Ovary (tissue), 7 donors: ENCODE measurements at regions not wholly inside any gene's neighbourhood (a gene's known extent, or its start where the extent isn't known, plus 50 kb on each side); places are given as distances from the start of the nearest gene placed in this dataset.

Experiments
- DNase-seq, 5 donors: peaks; one replicate each; pipeline ENCODE4 v3.0.0-alpha.2; 2019 to 2020
- H3K27ac ChIP-seq, 2 donors: fragments of 200-600 bp; one replicate each; pipeline versions ENCODE4 v1.5.1 to v1.8.0; 2019 to 2022
- H3K27me3 ChIP-seq: fragments of 200-600 bp; one replicate; pipeline ENCODE4 v1.8.0; 2022
- H3K36me3 ChIP-seq: fragments of 200-600 bp; sonication (generic); one replicate; pipeline ENCODE4 v1.5.1; 2019
- H3K4me1 ChIP-seq: one replicate; pipeline ENCODE4 v1.8.1; 2013; ENCODE audit warnings: mild to moderate bottlenecking, moderate library complexity; ENCODE audit not compliant: insufficient read depth
- H3K4me3 ChIP-seq: fragments of 200-600 bp; sonication (generic); one replicate; pipeline ENCODE4 v1.5.1; 2017
- H3K9me3 ChIP-seq, 2 donors: fragments of 200-600 bp in 1 of 2; sonication (generic) in 1 of 2; one replicate each; pipeline versions ENCODE4 v1.5.1 to v1.8.1; 2013 to 2019; ENCODE audit warnings: mild to moderate bottlenecking in 1 of 2, moderate library complexity in 1 of 2
- EP300 ChIP-seq: sonication (generic); formaldehyde crosslinking; IDR thresholded peaks from one replicate; pipeline ENCODE4 v1.6.1; 2017; ENCODE audit warnings: antibody characterized with exemption
- POLR2A ChIP-seq: fragments of 450-650 bp; IDR thresholded peaks from one replicate; pipeline ENCODE4 v1.6.1; 2017; ENCODE audit warnings: antibody characterized with exemption, mild to moderate bottlenecking, moderate library complexity
- WGBS, 3 donors: extraction: QIAGEN DNeasy Blood & Tissue Kit in 1 of 3; methylation state at CpG; one replicate each; pipeline versions ENCODE4 v1.1.5 to v1.1.7; 2013 to 2017; 5-methylcytosine and 5-hydroxymethylcytosine counted together
- intact Hi-C, 4 donors: fragments of 100-400 bp; cut with DNase I; formaldehyde crosslinking; loops; one replicate each; pipeline versions ENCODE4 v1.11.0 to v1.15.1; 2022 to 2023
- TF ChIP-seq, protein P1 (sequence below), 3 donors: fragments of 450-650 bp in 2 of 3; fragments of 200-600 bp in 1 of 3; IDR thresholded peaks; one replicate each; pipeline versions ENCODE4 v1.5.1 to v1.8.0; 2016 to 2022; ENCODE audit warnings: antibody characterized with exemption in 3 of 3, mild to moderate bottlenecking in 1 of 3
- donor health status: DM: no; HTN: no; CAD: no; lungs with moderate emphysema.
- donor health status: DM: no; HTN: no; CAD: no.
- donor health status: Bipolar disorder and iron deficiency.
- donor health status: DM: no; HTN: no; CAD: no.
- donor health status: DM: yes; HTN: yes; CAD: no.

DNA sequence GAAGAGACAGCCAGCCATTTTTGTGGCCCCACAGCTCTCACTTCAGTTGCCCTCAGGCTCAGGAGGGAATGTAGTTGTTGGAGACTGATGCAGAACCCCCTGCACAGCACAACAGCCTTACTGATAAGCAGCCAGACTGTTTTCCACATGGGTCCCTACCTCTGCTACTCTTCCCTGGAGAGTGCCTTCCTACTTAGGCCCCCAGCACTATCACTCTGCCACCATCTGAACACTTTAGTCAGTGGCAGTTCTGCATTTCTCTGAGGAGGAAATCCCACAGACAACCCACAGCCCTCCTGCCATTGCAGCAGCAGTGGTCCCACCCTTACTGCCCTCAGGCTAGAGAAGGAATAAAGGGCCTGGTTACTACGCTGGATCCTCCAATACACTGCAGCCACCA, 61.8 kb upstream of the PTPRD start:
- no peak for DNase-seq
- 77 to 91% (median 83%) methylated on average over 1 of the region's 1 CpG for WGBS, 3 donors
- H3K27ac ChIP-seq, result no peak overlapping the region
- intact Hi-C loops, result no loop called here
- no peaks in the 10 kb centered on the region for H3K4me1 ChIP-seq
- no peaks in the 10 kb centered on the region for H3K36me3 ChIP-seq
- H3K27me3 ChIP-seq, result no peaks in the 10 kb centered on the region
- H3K9me3 ChIP-seq, result no peaks in the 10 kb centered on the region
- H3K4me3 ChIP-seq, result no peak overlapping the region
- TF ChIP-seq, protein P1, sequence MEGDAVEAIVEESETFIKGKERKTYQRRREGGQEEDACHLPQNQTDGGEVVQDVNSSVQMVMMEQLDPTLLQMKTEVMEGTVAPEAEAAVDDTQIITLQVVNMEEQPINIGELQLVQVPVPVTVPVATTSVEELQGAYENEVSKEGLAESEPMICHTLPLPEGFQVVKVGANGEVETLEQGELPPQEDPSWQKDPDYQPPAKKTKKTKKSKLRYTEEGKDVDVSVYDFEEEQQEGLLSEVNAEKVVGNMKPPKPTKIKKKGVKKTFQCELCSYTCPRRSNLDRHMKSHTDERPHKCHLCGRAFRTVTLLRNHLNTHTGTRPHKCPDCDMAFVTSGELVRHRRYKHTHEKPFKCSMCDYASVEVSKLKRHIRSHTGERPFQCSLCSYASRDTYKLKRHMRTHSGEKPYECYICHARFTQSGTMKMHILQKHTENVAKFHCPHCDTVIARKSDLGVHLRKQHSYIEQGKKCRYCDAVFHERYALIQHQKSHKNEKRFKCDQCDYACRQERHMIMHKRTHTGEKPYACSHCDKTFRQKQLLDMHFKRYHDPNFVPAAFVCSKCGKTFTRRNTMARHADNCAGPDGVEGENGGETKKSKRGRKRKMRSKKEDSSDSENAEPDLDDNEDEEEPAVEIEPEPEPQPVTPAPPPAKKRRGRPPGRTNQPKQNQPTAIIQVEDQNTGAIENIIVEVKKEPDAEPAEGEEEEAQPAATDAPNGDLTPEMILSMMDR (IDR thresholded peaks at IDR 0.05), result no peak
- no peak for TF ChIP-seq EP300
- TF ChIP-seq POLR2A, result no peak

DNA sequence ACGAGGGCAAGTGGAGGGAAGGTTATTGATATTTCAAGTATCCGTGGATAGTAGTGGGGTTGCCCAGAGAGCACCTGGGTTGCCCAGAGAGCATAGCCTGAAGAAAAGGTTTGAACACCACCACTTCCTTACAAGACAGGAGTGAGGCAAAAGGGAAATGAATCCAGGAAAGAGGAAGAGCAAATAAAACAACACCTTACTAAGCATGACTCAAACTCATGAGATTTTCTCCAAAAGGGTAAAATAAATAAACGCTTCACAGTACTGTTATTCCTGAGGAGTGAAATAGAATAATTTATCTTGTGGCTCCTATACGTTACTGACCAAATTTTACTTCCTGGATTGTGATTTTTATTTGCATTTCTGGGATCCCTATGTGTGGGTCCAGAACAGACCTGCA, 65.2 kb upstream of the PTPRD start:
- Histone ChIP-seq H3K27ac (no peak overlapping the region), H3K27me3 (no peaks in the 10 kb centered on the region), H3K4me3 (no peak overlapping the region), H3K4me1 (no peaks in the 10 kb centered on the region), H3K9me3 (no peaks in the 10 kb centered on the region), H3K36me3 (no peaks in the 10 kb centered on the region)
- TF ChIP-seq EP300 (no peak), POLR2A (no peak)
- TF ChIP-seq, protein P1 (IDR thresholded peaks at IDR 0.05), result no peak
- intact Hi-C loops, result no loop called here
- no peak for DNase-seq
- 70 to 80% (median 77%) methylated on average over 4 of the region's 4 CpGs for WGBS, 3 donors

DNA sequence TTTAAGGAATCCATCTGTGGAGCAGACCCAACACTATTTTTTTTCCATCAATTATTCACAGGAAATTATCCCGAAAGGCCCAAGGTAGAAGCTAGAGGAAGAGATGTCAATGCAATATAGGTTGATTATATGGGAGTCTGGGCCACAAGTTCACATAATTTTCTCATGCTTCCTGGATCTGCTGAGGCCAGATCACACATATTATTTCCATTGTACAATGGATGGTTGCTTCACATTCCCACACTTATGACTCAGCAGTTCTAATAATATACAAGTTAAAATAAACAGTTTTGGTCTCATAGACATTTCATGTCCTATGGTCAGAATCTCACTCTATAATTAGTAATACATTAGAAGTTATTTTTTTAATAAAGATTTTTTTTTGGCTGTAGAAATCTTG, 66.0 kb upstream of the PTPRD start:
- H3K4me1 ChIP-seq, result no peaks in the 10 kb centered on the region
- WGBS, 3 donors, result 75 to 90% (median 80%) methylated on average over 1 of the region's 1 CpG
- no peak overlapping the region for H3K4me3 ChIP-seq
- H3K9me3 ChIP-seq, result no peaks in the 10 kb centered on the region
- intact Hi-C loops, result no loop called here
- no peak overlapping the region for H3K27ac ChIP-seq
- DNase-seq, result no peak
- H3K36me3 ChIP-seq, result no peaks in the 10 kb centered on the region
- TF ChIP-seq EP300, result no peak
- no peak for TF ChIP-seq POLR2A
- TF ChIP-seq, protein P1 (IDR thresholded peaks at IDR 0.05), result no peak
- no peaks in the 10 kb centered on the region for H3K27me3 ChIP-seq

DNA sequence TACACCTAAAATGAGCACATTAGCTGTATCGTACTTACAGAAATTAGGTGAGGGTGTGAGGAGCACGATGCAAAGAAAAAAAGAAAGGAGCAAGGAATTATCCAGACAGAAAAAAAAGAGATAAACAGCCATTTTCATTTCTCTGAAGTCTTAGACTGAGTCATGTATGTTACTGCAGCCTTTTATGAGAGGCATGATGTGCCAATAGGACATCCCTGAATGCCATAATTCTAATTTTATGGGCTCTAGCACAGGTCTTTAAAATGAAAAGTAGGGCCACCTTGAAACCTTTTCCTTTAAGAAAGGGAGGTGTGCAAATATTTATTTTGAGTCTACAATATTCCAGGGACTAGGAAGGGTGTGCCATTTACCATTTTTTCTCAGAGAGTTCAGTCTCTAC, 74.1 kb upstream of the PTPRD start:
- H3K4me3 ChIP-seq, result no peak overlapping the region
- intact Hi-C loops, result no loop called here

More for the DNA sequence above, 74.1 kb upstream of the PTPRD start:
- DNase-seq, result no peak
- Histone ChIP-seq H3K9me3 (no peaks in the 10 kb centered on the region), H3K27me3 (no peaks in the 10 kb centered on the region), H3K27ac (no peak overlapping the region), H3K4me1 (no peaks in the 10 kb centered on the region), H3K36me3 (no peaks in the 10 kb centered on the region)
- 79 to 88% (median 81%) methylated on average over 2 of the region's 2 CpGs for WGBS, 3 donors
- TF ChIP-seq POLR2A, result no peak
- TF ChIP-seq, protein P1 (IDR thresholded peaks at IDR 0.05), result no peak
- TF ChIP-seq EP300, result no peak
